GM15510 (cell line): ENCODE measurements at regions not wholly inside any gene's neighbourhood (a gene's known extent, or its start where the extent isn't known, plus 50 kb on each side); places are given as distances from the start of the nearest gene placed in this dataset.

Source experiments
- POLR2A ChIP-seq: IDR thresholded peaks from 3 replicates; pipeline ENCODE4 v1.6.1; 2011; ENCODE audit warnings: borderline replicate concordance; ENCODE audit not compliant: insufficient read length; ENCODE audit errors: extremely low read depth

DNA sequence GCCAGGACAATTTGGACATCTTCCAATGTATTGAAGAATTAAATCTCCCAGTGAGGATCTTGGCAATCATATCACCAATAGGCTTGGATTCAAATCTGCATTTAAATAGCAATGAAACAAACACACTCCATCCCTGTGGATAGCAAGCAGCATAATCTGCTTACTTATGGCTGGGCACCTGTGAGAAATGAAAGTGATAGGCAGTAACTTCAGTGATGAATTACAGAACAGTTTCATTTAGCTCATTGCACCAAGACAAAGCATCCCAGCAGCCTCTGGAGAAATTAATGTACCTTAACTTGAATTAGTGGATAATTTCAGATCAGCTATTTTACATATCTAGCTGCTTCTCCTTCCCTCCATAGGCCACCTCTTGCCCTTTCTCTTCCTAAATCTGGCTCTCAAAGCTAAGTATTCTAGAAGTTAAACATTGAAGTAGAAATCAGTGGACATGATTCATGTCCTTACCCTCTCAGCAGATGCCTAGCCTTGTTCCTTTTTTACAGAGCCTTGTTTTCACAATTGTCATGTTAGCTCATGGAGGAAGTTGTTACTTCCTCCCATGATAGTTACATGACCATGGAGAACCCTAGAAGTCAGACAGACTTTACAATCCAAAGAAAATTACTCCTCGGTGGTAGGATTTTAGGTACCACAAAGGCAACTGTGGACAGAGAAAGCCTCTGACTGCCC is 88.5 kb upstream of the TACR1 start:
- no peak for TF ChIP-seq POLR2A

DNA sequence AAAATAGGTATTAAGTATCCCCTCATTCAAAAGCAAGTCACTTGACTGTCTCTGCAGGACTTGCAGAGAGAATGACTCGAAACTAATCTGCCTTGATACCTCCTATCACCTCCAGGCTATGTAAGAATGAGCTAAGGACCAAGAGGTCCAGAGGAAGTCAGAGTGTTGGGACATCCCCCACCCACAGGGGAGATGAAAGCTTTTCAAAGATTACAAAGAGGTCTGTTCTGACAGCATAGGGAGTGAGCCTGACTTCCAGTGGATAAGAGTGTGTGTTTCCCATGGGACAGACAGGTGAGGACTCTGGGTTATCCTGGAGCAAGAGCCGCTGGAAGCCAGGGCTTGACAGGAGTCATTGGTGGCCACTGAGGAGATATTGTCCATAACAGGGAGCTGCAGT is 85.0 kb upstream of the TACR1 start:
- TF ChIP-seq POLR2A: no peak

DNA sequence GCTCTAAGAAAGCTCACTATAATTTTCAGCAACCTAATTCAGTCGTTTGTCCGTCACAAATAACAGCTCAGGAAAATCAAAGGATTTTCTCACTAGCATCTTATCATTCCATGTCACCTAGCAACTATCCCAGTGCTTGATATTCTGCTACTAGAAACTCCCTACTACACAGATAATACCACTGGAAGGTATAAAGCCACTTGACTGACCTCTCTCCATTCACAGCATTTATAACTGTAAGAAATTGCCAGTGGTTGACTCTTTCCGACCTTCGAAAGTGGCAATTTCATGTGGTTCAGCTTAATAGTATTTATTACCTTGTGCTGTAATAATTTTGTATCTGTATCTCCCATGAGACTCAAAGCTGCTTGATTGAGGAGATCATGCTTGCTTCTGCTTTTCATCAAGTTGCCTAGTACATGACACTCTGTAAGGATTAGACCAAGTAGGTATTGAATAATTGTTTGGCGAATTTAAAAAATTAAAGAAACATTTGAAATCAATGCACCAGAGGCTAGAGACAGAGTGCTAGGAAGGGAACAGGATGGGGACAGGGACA is 79.6 kb upstream of the TACR1 start:
- TF ChIP-seq POLR2A: no peak

DNA sequence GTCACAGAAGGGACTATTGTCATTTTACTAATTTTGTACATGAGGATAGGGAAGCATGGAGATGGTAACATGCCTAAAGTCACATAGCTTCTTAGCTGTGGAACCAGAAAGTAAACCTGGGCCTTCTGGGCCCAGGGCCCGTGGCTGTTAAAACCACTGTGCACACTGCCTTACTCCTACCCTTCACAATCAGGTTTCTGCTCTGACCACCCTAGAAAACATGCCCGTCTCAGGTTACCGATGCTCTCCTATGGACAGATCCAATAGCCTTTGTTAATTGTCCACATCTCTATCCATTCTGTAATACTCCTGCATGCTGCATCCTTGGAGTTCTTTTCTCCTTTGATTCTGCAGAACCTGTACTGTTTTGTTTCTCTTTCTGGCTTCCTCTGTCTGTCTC is 79.0 kb upstream of the TACR1 start:
- TF ChIP-seq POLR2A: no peak

DNA sequence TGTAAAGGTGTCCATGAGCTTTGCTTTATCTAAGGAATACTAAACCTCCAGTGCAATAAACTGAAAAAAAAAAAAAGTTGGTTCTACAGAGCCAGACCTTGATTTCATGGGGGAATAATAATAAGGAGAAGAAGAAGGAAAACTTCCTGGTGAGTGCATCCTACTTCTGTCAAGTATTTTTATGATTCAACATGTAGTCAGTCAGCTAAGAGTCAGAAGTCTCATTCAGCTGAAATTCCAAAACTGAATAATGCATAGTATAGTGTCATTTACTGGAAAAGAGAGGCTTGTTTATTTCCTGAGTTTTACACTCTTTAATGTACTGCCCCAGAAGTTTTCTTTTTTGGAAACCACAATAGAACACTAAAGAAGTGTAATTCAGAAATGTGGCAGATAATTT is 77.8 kb upstream of the TACR1 start:
- no peak for TF ChIP-seq POLR2A

DNA sequence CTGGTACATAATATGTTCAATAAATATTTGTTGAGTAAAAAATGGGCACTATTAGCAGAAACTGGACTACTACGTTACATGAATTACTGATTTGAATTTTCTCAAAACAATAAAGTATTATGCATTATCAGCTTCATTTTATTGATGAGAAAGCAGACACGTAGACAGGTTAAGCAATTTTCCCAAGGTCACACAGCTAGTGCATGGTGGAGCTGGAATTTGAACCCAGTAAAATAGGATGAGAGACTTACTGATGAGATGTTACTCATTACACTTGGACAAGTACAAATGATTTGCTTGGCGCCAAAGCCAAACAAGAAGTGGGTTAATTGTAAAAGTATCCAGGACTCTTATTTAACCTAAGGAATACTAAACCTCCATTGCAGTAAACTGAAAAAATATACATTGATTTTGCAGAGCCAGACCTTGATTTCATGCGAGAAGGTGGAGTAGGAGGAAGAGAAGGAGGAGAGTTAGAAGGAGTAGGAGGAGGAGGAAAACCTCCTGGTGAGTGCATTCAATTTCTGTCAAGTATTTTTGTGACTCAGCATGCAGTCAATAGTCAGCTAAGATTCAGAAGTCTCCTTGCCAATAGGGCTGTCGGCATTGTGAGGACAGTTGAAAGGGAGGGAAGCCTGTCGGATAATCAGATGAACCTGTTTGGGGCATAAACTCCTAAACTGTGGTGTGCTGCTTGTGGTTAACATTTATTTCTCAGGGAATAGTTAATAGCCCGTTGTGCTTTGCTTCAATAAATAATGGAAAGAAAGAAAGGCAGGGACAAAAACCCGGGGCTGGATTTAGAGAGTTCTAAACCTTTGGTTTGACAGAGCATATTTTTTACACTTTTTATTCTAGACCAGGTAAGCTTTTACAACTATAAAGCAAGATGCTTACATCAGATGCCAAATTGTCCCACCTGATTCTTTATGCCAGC is 77.0 kb upstream of the TACR1 start:
- no peak for TF ChIP-seq POLR2A

DNA sequence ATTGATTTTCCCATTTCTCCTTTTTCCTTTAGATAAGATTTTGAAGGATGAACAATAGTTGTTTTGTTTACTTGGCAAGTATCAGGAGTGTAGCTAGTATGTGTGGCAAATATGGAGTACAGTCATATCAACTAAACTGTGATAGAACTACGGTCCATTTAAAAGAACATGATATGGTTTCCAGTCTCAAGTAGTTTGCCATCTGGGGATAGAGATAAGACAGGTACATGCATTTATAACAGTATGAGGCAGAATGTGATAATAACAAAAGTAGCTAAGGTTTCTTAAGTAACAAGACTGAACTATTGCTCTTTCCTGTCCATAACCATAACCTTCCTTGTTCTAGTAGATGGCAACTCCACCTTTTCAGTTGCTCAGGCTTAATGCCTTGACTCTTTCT is 75.6 kb upstream of the TACR1 start:
- no peak for TF ChIP-seq POLR2A

DNA sequence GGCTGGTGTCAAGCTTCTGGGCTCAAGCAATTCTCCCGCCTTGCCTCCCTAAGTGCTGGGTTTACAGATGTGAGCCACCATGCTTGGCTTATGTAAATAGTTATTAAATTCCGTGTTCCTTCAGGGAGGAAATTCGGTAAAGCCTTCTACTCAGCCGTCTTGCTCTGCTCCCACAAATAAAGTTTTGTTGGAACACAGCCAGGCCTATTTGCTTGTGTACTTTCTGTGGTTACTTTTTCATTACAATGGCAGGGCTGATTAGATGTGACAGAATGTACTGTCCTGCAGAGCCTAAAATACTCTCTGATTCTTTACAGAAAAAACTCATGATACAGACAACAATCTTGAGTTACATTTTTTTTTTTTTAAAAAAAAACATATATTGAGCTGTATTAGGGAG is 68.8 kb upstream of the TACR1 start:
- no peak for TF ChIP-seq POLR2A

DNA sequence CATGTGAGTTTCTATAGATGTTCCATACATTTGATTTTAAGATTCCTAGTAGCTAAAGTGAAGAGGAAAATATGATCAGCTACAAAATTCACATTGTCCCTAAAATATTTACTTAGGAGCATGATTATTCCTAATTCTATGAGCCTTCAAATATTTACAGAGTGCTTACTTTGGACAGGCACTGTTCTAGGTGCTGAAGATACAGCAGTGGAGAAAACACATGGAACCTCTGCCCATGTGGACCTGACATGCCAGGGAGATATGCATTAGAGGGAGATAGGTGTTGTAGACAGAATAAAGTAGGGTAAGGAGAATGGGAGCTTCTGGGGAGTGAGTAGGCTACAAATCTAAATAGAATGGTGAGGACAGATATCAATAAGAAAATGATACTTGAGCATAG is 62.6 kb upstream of the TACR1 start:
- no peak for TF ChIP-seq POLR2A

DNA sequence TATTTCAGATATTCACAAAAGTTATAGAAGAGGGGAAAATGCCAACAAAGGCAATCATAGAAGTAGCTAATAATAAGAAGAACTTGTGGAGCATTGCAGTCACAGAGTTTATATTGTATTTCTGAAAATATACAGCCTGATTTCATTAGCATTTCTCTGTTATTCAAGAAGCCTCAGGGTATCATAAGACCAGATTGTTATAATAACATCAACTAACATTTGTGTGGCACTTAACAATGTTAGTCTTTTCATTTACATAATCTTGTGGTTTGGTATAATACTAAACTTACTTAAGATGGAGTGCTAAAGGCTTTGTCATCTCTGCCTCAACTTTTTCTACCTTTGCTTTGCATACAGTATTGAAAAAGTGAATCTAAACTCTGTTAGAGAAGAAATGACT is 61.6 kb upstream of the TACR1 start:
- TF ChIP-seq POLR2A: no peak

DNA sequence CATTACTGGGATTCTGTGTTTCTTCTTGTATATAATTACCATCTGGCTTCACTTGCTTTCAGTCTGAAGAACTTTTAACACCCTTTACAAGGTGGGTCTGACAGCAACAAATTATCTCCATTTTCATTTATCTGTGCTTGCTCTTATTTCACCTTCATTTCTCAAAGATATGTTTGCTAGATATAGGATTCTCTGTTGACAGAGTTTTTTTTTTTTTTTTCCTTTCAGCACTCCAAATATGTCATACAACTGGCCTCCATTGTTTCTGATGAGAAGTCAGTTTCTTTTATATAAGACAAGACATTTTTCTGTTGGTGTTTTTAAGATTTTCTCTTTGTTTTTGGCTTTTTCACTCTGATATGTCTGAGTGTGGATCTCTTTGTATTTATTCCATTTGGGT is 59.3 kb upstream of the TACR1 start:
- TF ChIP-seq POLR2A: no peak

DNA sequence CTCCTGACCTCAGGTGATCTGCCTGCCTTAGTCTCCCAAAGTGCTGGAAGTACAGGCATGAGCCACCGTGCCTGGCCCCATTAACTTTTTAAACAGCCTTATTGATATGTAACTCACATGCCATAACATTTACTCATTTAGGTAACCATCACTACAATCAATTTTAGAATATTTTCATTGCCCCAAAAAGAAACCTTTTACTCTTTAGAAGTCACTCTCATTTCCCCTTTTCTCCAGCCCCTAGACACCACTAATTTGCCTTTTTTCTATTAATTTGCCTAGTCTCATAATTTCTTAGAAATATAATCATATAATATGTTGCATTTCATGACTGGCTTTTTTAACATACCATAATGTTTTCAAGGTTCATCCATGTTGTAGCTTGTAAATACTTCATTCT is 57.2 kb upstream of the TACR1 start:
- no peak for TF ChIP-seq POLR2A

DNA sequence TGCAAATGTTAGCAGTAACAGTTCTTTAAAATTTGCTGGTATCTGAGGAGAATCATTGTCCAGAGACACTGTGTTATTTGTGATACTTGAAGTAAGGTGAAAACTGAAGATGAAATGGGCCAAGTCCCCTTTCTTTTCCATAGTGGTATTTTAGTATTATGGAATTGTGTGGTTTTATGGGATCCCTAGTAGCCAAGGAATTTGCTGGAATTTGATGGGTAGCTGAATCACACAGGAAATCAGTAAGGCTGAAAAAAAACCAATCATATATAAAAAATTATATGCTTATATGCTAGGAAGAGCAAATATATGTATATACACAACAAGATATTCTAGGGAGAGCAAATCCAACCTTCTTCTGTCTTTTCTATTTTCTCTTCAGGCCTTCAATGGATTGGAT is 54.2 kb upstream of the TACR1 start:
- no peak for TF ChIP-seq POLR2A

DNA sequence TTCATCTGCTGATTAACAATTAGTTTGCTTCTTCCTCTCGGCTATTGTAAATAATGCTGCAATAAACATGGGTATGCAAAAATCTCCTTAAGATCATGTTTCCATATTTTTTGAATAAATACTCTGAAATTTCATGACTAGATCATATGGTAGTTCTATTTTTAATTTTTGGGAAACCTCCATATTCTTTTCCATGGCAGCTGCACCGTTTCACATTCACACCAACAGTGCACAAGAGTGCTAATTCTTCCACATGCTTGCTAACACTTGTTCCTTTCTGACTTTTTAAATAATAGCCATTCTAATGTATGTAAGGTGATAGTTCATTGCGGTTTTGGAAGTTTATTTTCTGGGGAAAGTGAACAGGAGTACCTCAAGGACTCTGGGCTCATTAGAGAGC is 52.6 kb upstream of the TACR1 start:
- TF ChIP-seq POLR2A: no peak
